ENCODE measurements at regions not wholly inside any gene's neighbourhood (a gene's known extent, or its start where the extent isn't known, plus 50 kb on each side); places are given as distances from the start of the nearest gene placed in this dataset.

- TF ChIP-seq CTCF (IDR thresholded peaks at IDR 0.05 in 8 of 11, conservative IDR thresholded peaks at IDR 0.05 in 3 of 11) (no peak), POLR2A (IDR thresholded peaks at IDR 0.05) (no peak)
Measured at GRCh38 chr11:57124505-57124904, 57.2 kb upstream of the LRRC55 start.
